Caco-2 (cell line): ENCODE measurements at regions not wholly inside any gene's neighbourhood (a gene's known extent, or its start where the extent isn't known, plus 50 kb on each side); places are given as distances from the start of the nearest gene placed in this dataset.

Experiments
- BruUV-seq: library from RNA; stranded (reverse); fragments of 400-500 nt; replicated peaks from 2 replicates; lab custom pipeline; 2021; lab: Mats Ljungman, UMichigan
- CTCF ChIA-PET: fragments of 300-600 bp; sonication (Branson Sonifier 250); formaldehyde crosslinking; loops from one replicate; lab custom pipeline; 2022; ENCODE audit warnings: antibody characterized with exemption; lab: Charles Lee
- POLR2A ChIA-PET: fragments of 300-600 bp; sonication (Branson Sonifier 250); formaldehyde crosslinking; loops from one replicate; lab custom pipeline; 2022; ENCODE audit warnings: antibody characterized with exemption; lab: Charles Lee
- DNase-seq, 2 experiments: peaks; one replicate each; pipeline versions ENCODE4 v3.0.0 to v3.0.0-alpha.2; 2020 to 2022
- H3K27me3 ChIP-seq: replicated peaks from 2 replicates; pipeline ENCODE4 v1.6.0; 2011; ENCODE audit warnings: low read length; ENCODE audit not compliant: control insufficient read depth, insufficient read depth
- H3K36me3 ChIP-seq: 2 replicates; pipeline ENCODE4 v1.5.1; 2011; ENCODE audit warnings: low read length; ENCODE audit not compliant: control insufficient read depth, insufficient read depth
- H3K4me1 ChIP-seq: fragments of 250-450 bp; sonication (Bioruptor Pico); 2 replicates; pipeline ENCODE4 v1.5.1; 2020; ENCODE audit warnings: mild to moderate bottlenecking
- H3K4me3 ChIP-seq: 2 replicates; pipeline ENCODE4 v1.5.1; 2011; ENCODE audit warnings: low read depth, mild to moderate bottlenecking, control low read depth, low read length
- H3K9me3 ChIP-seq: fragments of 250-450 bp; sonication (Bioruptor Pico); 2 replicates; pipeline ENCODE4 v1.5.1; 2020; ENCODE audit warnings: mild to moderate bottlenecking, moderate library complexity
- H3K27ac Mint-ChIP-seq: one replicate; pipeline ENCODE4 v1.8.0; 2022; ENCODE audit warnings: mixed read lengths; ENCODE audit not compliant: unreplicated experiment
- H3K27me3 Mint-ChIP-seq: one replicate; pipeline ENCODE4 v1.8.0; 2022; ENCODE audit warnings: mixed read lengths; ENCODE audit not compliant: insufficient read depth, unreplicated experiment
- H3K36me3 Mint-ChIP-seq: one replicate; pipeline ENCODE4 v1.8.0; 2022; ENCODE audit warnings: mild to moderate bottlenecking, mixed read lengths; ENCODE audit not compliant: insufficient read depth, unreplicated experiment
- H3K4me1 Mint-ChIP-seq: one replicate; pipeline ENCODE4 v1.8.0; 2022; ENCODE audit warnings: low read depth, mixed read lengths; ENCODE audit not compliant: unreplicated experiment
- H3K4me3 Mint-ChIP-seq: one replicate; pipeline ENCODE4 v1.8.0; 2022; ENCODE audit warnings: mild to moderate bottlenecking, moderate library complexity, mixed read lengths; ENCODE audit not compliant: unreplicated experiment
- H3K9me3 Mint-ChIP-seq: one replicate; pipeline ENCODE4 v1.8.0; 2022; ENCODE audit warnings: mixed read lengths; ENCODE audit not compliant: unreplicated experiment
- CTCF ChIP-seq, 2 experiments: fragments of 200-600 bp in 1 of 2; IDR thresholded peaks; 1 replicate in 1 of 2; 2 replicates in 1 of 2; pipeline versions ENCODE4 v1.5.1 to v1.8.0; 2011 to 2022; ENCODE audit warnings: antibody characterized with exemption in 1 of 2, control low read depth in 1 of 2, inconsistent platforms in 1 of 2, low read depth in 1 of 2, low read length in 1 of 2, mild to moderate bottlenecking in 1 of 2, moderate library complexity in 1 of 2; ENCODE audit not compliant: insufficient read depth in 1 of 2, severe bottlenecking in 1 of 2, unreplicated experiment in 1 of 2
- intact Hi-C: fragments of 100-400 bp; cut with micrococcal nuclease; formaldehyde crosslinking; loops from one replicate; pipeline ENCODE4 v1.10.0; 2022; ENCODE audit not compliant: unreplicated experiment

DNA sequence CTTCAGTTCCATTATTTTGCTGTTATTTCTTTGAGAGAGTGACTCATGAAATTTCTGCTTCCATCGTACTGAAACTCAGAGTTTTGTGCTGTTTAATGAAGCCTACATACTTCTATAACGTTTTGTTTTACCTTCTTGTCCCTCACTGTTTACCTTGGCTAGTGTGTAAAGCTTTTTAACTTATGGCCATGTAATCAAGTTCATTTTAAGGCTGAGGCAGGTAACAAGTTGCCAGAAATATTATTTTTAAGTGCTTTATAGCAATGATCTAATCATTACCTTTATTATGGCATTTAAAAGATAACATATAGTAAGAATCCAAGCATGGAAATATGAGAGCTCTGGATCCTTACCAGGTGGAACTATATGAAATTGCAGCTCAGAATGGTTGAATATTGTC, 102.3 kb upstream of the FAT1 start:
- CTCF ChIA-PET, result no interaction called here
- Mint-ChIP-seq H3K4me1 (no peaks in the 10 kb centered on the region), H3K9me3 (no peaks in the 10 kb centered on the region), H3K27ac (no peak overlapping the region), H3K4me3 (no peak overlapping the region), H3K27me3 (no peaks in the 10 kb centered on the region), H3K36me3 (no peaks in the 10 kb centered on the region)
- POLR2A ChIA-PET, result no interaction called here
- BruUV-seq, result no TSS peak
- intact Hi-C loops, result loop anchor here (5.0 kb wide), 1 partner anchor 99 kb away; no protein-coding TSS in a partner anchor
- no peaks in the 10 kb centered on the region for H3K27me3 ChIP-seq
- H3K4me3 ChIP-seq, result no peak overlapping the region
- no peaks in the 10 kb centered on the region for H3K9me3 ChIP-seq
- no peak for DNase-seq
- TF ChIP-seq CTCF (IDR thresholded peaks at IDR 0.05; ENCODE audit: insufficient read depth in 1 of 2, low read depth in 1 of 2, low read length in 1 of 2, severe bottlenecking in 1 of 2, unreplicated experiment in 1 of 2), result no peak
- no peaks in the 10 kb centered on the region for H3K36me3 ChIP-seq
- peaks cover 14% of the 10 kb centered on the region; the same call in 1 of the 2 replicates for H3K4me1 ChIP-seq

DNA sequence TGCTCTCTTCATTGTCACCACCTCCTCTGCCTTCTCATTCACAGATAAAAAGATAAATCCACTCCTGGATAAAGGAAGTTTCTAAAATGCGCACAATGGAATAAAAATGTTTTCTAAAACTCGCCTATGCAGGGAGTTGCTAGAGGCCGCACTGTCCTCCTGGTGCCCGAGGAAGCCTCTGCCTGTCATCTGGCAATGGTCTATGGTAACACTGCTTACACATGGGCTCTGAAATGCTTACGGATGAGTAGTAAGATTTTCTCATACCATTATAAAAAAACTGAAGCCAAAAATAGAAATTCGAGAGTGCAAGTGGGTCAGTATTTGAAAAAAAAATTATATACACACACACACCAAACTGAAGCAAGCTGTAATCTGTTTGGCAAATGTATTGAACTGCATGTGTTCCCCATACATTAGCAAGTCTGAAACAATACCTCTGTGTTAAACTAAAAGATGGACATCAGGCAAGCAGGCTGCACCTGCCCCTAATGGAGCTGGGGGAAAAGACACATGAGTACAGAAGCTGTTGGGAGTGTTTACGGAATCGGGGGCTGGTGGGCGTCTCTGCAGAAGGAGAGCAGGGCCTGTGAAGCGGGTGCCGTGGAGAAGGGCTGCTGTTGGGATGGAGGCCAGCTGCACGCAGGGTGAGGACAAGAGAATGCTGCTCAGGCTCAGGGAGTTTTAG, 103.3 kb upstream of the FAT1 start:
- no peaks in the 10 kb centered on the region for H3K27me3 Mint-ChIP-seq
- no peaks in the 10 kb centered on the region for H3K9me3 ChIP-seq
- ChIA-PET POLR2A (no interaction called here), CTCF (no interaction called here)
- BruUV-seq, result no TSS peak
- no peak overlapping the region for H3K27ac Mint-ChIP-seq
- no peaks in the 10 kb centered on the region for H3K36me3 Mint-ChIP-seq
- H3K9me3 Mint-ChIP-seq, result no peaks in the 10 kb centered on the region
- no peaks in the 10 kb centered on the region for H3K36me3 ChIP-seq
- no peak for DNase-seq
- H3K4me3 Mint-ChIP-seq, result no peak overlapping the region
- intact Hi-C loops, result loop anchor here (5.0 kb wide), 1 partner anchor 100 kb away; no protein-coding TSS in a partner anchor
- no peaks in the 10 kb centered on the region for H3K4me1 Mint-ChIP-seq
- H3K27me3 ChIP-seq, result no peaks in the 10 kb centered on the region
- TF ChIP-seq CTCF (IDR thresholded peaks at IDR 0.05; ENCODE audit: insufficient read depth in 1 of 2, low read depth in 1 of 2, low read length in 1 of 2, severe bottlenecking in 1 of 2, unreplicated experiment in 1 of 2), result no peak
- H3K4me3 ChIP-seq, result no peak overlapping the region
- H3K4me1 ChIP-seq, result peaks cover 14% of the 10 kb centered on the region; the same call in 1 of the 2 replicates

GRCh38 chr4:186827534-186827897, 103.9 kb upstream of the FAT1 start:
- DNase-seq, result no peak
- no peaks in the 10 kb centered on the region for H3K36me3 ChIP-seq
- H3K9me3 ChIP-seq, result no peaks in the 10 kb centered on the region
- intact Hi-C loops, result loop anchor here (5.0 kb wide), 1 partner anchor 100 kb away; no protein-coding TSS in a partner anchor
- H3K4me1 ChIP-seq, result peaks cover 14% of the 10 kb centered on the region; the same call in 1 of the 2 replicates
- no peak for TF ChIP-seq CTCF (IDR thresholded peaks at IDR 0.05; ENCODE audit: insufficient read depth in 1 of 2, low read depth in 1 of 2, low read length in 1 of 2, severe bottlenecking in 1 of 2, unreplicated experiment in 1 of 2)
- no peaks in the 10 kb centered on the region for H3K27me3 ChIP-seq
- POLR2A ChIA-PET, result no interaction called here
- no TSS peak for BruUV-seq
- no peak overlapping the region for H3K4me3 ChIP-seq
- Mint-ChIP-seq H3K36me3 (no peaks in the 10 kb centered on the region), H3K4me3 (no peak overlapping the region), H3K4me1 (no peaks in the 10 kb centered on the region), H3K9me3 (no peaks in the 10 kb centered on the region), H3K27me3 (no peaks in the 10 kb centered on the region), H3K27ac (no peak overlapping the region)
- CTCF ChIA-PET, result no interaction called here
